Lung (tissue), 11 donors: ENCODE measurements at regions not wholly inside any gene's neighbourhood (a gene's known extent, or its start where the extent isn't known, plus 50 kb on each side); places are given as distances from the start of the nearest gene placed in this dataset.

Source experiments
- ATAC-seq: fragments of 200-7000 bp; cut with Tn5 transposase; one replicate; pipeline ENCODE4 v1.9.1; 2020; ENCODE audit warnings: moderate number of reproducible peaks; ENCODE audit not compliant: insufficient read depth, low FRiP score
- DNase-seq, 3 donors: peaks; one replicate each; pipeline ENCODE4 v3.0.0-alpha.2; 2013 to 2017
- H3K27ac ChIP-seq, 2 donors: one replicate each; pipeline ENCODE4 v1.5.1; 2013; ENCODE audit warnings: mild to moderate bottlenecking in 2 of 2, moderate library complexity in 2 of 2, control low read depth in 1 of 2, inconsistent platforms in 1 of 2, low read depth in 1 of 2, low read length in 1 of 2
- H3K27me3 ChIP-seq, 3 donors: one replicate each; pipeline ENCODE4 v1.5.1; 2013; ENCODE audit warnings: low read length in 2 of 3; ENCODE audit not compliant: control insufficient read depth in 3 of 3, insufficient read depth in 3 of 3
- H3K36me3 ChIP-seq, 4 donors: one replicate each; pipeline ENCODE4 v1.5.1; 2013; ENCODE audit warnings: low read length in 4 of 4, mild to moderate bottlenecking in 1 of 4, moderate library complexity in 1 of 4; ENCODE audit not compliant: control insufficient read depth in 4 of 4, insufficient read depth in 4 of 4
- H3K4me1 ChIP-seq, 5 donors: one replicate each; pipeline ENCODE4 v1.5.1; 2013; ENCODE audit warnings: low read length in 5 of 5, mild to moderate bottlenecking in 2 of 5, moderate library complexity in 1 of 5; ENCODE audit not compliant: control insufficient read depth in 5 of 5, insufficient read depth in 5 of 5
- H3K4me3 ChIP-seq: one replicate; pipeline ENCODE4 v1.5.1; 2013; ENCODE audit warnings: mild to moderate bottlenecking, control low read depth, moderate library complexity
- H3K9ac ChIP-seq, 2 donors: one replicate each; pipeline ENCODE4 v1.5.1; 2013; ENCODE audit warnings: low read length in 2 of 2, control low read depth in 1 of 2; ENCODE audit not compliant: insufficient read depth in 1 of 2
- H3K9me3 ChIP-seq, 4 donors: one replicate each; pipeline ENCODE4 v1.5.1; 2013; ENCODE audit warnings: low read length in 3 of 4, mild to moderate bottlenecking in 1 of 4, moderate library complexity in 1 of 4; ENCODE audit not compliant: control insufficient read depth in 4 of 4, insufficient read depth in 3 of 4
- WGBS, 2 donors: extraction: QIAGEN DNeasy Blood & Tissue Kit; methylation state at CpG; one replicate each; pipeline ENCODE4 v1.1.7; 2013; 5-methylcytosine and 5-hydroxymethylcytosine counted together
- TF ChIP-seq, protein P1 (sequence below): IDR thresholded peaks from 2 replicates; pipeline ENCODE4 v1.5.1; 2012; ENCODE audit warnings: mild to moderate bottlenecking; ENCODE audit errors: control extremely low read depth, extremely low read depth
- donor health status: control.
- donor health status: control.
- donor health status: Bipolar disorder and iron deficiency.
- donor health status: healthy.
- donor health status: DM: yes; HTN: yes; CAD: no.

- TF ChIP-seq, protein P1, sequence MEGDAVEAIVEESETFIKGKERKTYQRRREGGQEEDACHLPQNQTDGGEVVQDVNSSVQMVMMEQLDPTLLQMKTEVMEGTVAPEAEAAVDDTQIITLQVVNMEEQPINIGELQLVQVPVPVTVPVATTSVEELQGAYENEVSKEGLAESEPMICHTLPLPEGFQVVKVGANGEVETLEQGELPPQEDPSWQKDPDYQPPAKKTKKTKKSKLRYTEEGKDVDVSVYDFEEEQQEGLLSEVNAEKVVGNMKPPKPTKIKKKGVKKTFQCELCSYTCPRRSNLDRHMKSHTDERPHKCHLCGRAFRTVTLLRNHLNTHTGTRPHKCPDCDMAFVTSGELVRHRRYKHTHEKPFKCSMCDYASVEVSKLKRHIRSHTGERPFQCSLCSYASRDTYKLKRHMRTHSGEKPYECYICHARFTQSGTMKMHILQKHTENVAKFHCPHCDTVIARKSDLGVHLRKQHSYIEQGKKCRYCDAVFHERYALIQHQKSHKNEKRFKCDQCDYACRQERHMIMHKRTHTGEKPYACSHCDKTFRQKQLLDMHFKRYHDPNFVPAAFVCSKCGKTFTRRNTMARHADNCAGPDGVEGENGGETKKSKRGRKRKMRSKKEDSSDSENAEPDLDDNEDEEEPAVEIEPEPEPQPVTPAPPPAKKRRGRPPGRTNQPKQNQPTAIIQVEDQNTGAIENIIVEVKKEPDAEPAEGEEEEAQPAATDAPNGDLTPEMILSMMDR: no peak
- H3K27ac ChIP-seq: no peak overlapping the region
- no peak overlapping the region for H3K4me3 ChIP-seq
- no peak overlapping the region for H3K9ac ChIP-seq
- ATAC-seq (no peak), DNase-seq (no peak)
- H3K27me3 ChIP-seq: no peaks in the 10 kb centered on the region
- 95 to 98% methylated on average over 3 of the region's 3 CpGs for WGBS, 2 donors
- peaks cover 0 to 16% (median 0%) of the 10 kb centered on the region in 5 donors for H3K4me1 ChIP-seq
- no peaks in the 10 kb centered on the region for H3K36me3 ChIP-seq
- H3K9me3 ChIP-seq: peaks cover 0 to 2% (median 0%) of the 10 kb centered on the region in 4 donors
Measured at GRCh38 chr1:232262991-232263390, 366.9 kb downstream of the SIPA1L2 start.

DNA sequence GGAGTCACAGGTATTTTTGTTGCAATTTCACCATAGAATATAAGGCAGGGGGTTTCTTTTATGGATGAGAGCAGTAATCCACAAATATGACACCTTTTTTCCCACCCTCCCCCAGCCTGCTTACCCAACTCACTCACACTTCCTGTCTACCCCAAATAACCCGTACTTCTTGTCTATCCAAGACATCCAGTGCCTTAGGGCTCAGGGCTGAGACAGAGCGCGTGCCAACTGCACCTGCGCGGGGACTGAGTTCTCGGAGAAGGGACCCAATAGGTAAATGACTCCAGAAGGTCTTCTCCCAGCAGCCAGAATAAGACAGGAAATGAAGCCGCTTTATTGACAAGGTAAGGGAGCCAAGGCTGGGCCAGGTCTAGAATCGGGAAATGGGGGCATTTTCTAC, 369.1 kb downstream of the SIPA1L2 start:
- ATAC-seq (no peak), DNase-seq (no peak)
- TF ChIP-seq, protein P1: no peak
- Histone ChIP-seq H3K4me1 (peaks cover 0 to 16% (median 0%) of the 10 kb centered on the region in 5 donors), H3K36me3 (no peaks in the 10 kb centered on the region), H3K4me3 (no peak overlapping the region), H3K9me3 (peaks cover 0 to 2% (median 0%) of the 10 kb centered on the region in 4 donors), H3K27ac (no peak overlapping the region), H3K27me3 (no peaks in the 10 kb centered on the region), H3K9ac (no peak overlapping the region)
- WGBS, 2 donors: 78 to 79% methylated on average over 8 of the region's 8 CpGs

DNA sequence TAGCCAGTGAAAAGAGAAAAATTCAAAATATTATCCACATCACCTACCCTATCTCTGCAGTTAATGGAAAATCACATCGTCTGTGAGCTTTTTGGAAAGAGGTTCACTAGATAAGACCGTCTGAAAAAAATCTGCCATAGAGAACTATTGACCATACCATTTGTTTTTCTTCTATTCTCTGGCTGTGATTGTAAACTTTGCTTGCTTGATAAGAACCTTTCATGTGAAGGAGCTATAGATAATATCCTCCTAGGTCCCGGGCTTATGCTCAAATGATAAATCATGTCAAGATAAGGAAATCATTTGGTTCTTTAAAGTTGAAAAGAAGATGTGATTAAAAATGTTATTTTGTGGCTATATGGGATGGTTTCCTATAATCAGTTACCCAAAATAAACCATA, 369.9 kb downstream of the SIPA1L2 start:
- no peaks in the 10 kb centered on the region for H3K36me3 ChIP-seq
- H3K9me3 ChIP-seq: peaks cover 0 to 2% (median 0%) of the 10 kb centered on the region in 4 donors
- TF ChIP-seq, protein P1: no peak
- ATAC-seq (no peak), DNase-seq (peak in 1 of 3 donors; percentile 29)
- no peaks in the 10 kb centered on the region for H3K27me3 ChIP-seq
- H3K27ac ChIP-seq: no peak overlapping the region
- no peak overlapping the region for H3K4me3 ChIP-seq
- peaks cover 0 to 16% (median 0%) of the 10 kb centered on the region in 5 donors for H3K4me1 ChIP-seq
- H3K9ac ChIP-seq: no peak overlapping the region
- WGBS, 2 donors: 24 to 29% methylated on average over 3 of the region's 3 CpGs

- Histone ChIP-seq H3K4me3 (no peak overlapping the region), H3K4me1 (peaks cover 0 to 16% (median 0%) of the 10 kb centered on the region in 5 donors), H3K27ac (no peak overlapping the region), H3K9ac (no peak overlapping the region), H3K36me3 (no peaks in the 10 kb centered on the region), H3K27me3 (no peaks in the 10 kb centered on the region), H3K9me3 (peaks cover 0 to 2% (median 0%) of the 10 kb centered on the region in 4 donors)
- no peak for ATAC-seq
- TF ChIP-seq, protein P1: no peak
- no peak for DNase-seq
- WGBS, 2 donors: 82 to 92% methylated on average over 3 of the region's 3 CpGs
Measured at GRCh38 chr1:232259333-232259732, 370.6 kb downstream of the SIPA1L2 start.
